ENCODE measurements at regions not wholly inside any gene's neighbourhood (a gene's known extent, or its start where the extent isn't known, plus 50 kb on each side); places are given as distances from the start of the nearest gene placed in this dataset.
"Not testable (repeated sequence)": the region's sequence is repeated elsewhere in the genome, so short reads cannot be mapped to it uniquely, and the experiment has no call there.

- DNase-seq: no peak
These were observed 330.0 kb upstream of the RND3 start for GRCh38 chr2:150817422-150817821.

GRCh38 chr2:150812664-150813367 is 325.3 kb upstream of the RND3 start:
- no peak for DNase-seq

GRCh38 chr2:150812066-150812465 is 324.6 kb upstream of the RND3 start:
- no peak for DNase-seq

GRCh38 chr2:150811259-150811855 is 323.9 kb upstream of the RND3 start:
- no peak for DNase-seq

GRCh38 chr2:150809103-150809502 is 321.6 kb upstream of the RND3 start:
- no peak for DNase-seq

- no peak for DNase-seq
These were observed 318.9 kb upstream of the RND3 start for GRCh38 chr2:150806336-150806735.

GRCh38 chr2:150803689-150804398 is 316.4 kb upstream of the RND3 start:
- DNase-seq: no peak

- no peak for DNase-seq
These were observed 315.2 kb upstream of the RND3 start for GRCh38 chr2:150802635-150803034.

GRCh38 chr2:150796236-150796635 is 308.8 kb upstream of the RND3 start:
- DNase-seq: not testable (repeated sequence)

GRCh38 chr2:150792780-150793300 is 305.4 kb upstream of the RND3 start:
- no peak for DNase-seq

GRCh38 chr2:150791567-150791966 is 304.1 kb upstream of the RND3 start:
- DNase-seq: no peak

- no peak for DNase-seq
These were observed 302.0 kb upstream of the RND3 start for GRCh38 chr2:150789376-150789905.

GRCh38 chr2:150788426-150789140 is 301.1 kb upstream of the RND3 start:
- DNase-seq: no peak

- no peak for DNase-seq
These were observed 300.1 kb upstream of the RND3 start for GRCh38 chr2:150787353-150788093.

GRCh38 chr2:150784389-150784788 is 296.9 kb upstream of the RND3 start:
- no peak for DNase-seq

GRCh38 chr2:150783896-150784295 is 296.4 kb upstream of the RND3 start:
- DNase-seq: no peak

- DNase-seq: no peak
These were observed 295.5 kb upstream of the RND3 start for GRCh38 chr2:150783015-150783414.

- DNase-seq: no peak
These were observed 295.1 kb upstream of the RND3 start for GRCh38 chr2:150782613-150783012.

GRCh38 chr2:150781142-150781541 is 293.7 kb upstream of the RND3 start:
- no peak for DNase-seq

GRCh38 chr2:150778828-150779227 is 291.4 kb upstream of the RND3 start:
- DNase-seq: no peak

- DNase-seq: no peak
These were observed 282.0 kb upstream of the RND3 start for GRCh38 chr2:150769421-150769820.

All from SIG-M5 (cell line).